CD14-positive monocyte (primary cell): ENCODE measurements at regions not wholly inside any gene's neighbourhood (a gene's known extent, or its start where the extent isn't known, plus 50 kb on each side); places are given as distances from the start of the nearest gene placed in this dataset.

Experiments
- DNase-seq, 3 donors: peaks; one replicate each; pipeline ENCODE4 v3.0.0-alpha.2; 2011 to 2022
- H2AFZ ChIP-seq: 2 replicates; pipeline ENCODE4 v1.6.0; 2012; ENCODE audit warnings: mild to moderate bottlenecking, low read depth, low read length, inconsistent platforms; ENCODE audit not compliant: insufficient read depth, poor library complexity, severe bottlenecking
- H3K27ac ChIP-seq, 2 donors: 1 replicate in 1 of 2; 2 replicates in 1 of 2; pipeline ENCODE4 v1.5.1; 2012 to 2013; ENCODE audit warnings: low read length in 2 of 2, control low read depth in 1 of 2, inconsistent platforms in 1 of 2, low read depth in 1 of 2, mild to moderate bottlenecking in 1 of 2
- H3K27me3 ChIP-seq, 2 donors: one replicate each; pipeline versions ENCODE4 v1.6.0 to v1.6.1; 2011 to 2013; ENCODE audit warnings: low read length in 2 of 2; ENCODE audit not compliant: control insufficient read depth in 2 of 2, insufficient read depth in 2 of 2
- H3K36me3 ChIP-seq, 2 donors: replicated peaks in 1 of 2; 1 replicate in 1 of 2; 2 replicates in 1 of 2; pipeline versions ENCODE4 v1.5.1 to v1.6.1; 2012 to 2013; ENCODE audit warnings: low read length in 2 of 2, control low read depth in 1 of 2, inconsistent platforms in 1 of 2, mild to moderate bottlenecking in 1 of 2; ENCODE audit not compliant: insufficient read depth in 2 of 2, control insufficient read depth in 1 of 2
- H3K4me1 ChIP-seq, 2 donors: 1 replicate in 1 of 2; 2 replicates in 1 of 2; pipeline versions ENCODE4 v1.5.1 to v1.6.1; 2012 to 2013; ENCODE audit warnings: low read length in 2 of 2, control low read depth in 1 of 2, inconsistent platforms in 1 of 2, mild to moderate bottlenecking in 1 of 2, moderate library complexity in 1 of 2; ENCODE audit not compliant: insufficient read depth in 2 of 2, control insufficient read depth in 1 of 2
- H3K4me2 ChIP-seq: replicated peaks from 2 replicates; pipeline ENCODE3; 2012; ENCODE audit warnings: low read length, moderate library complexity, mild to moderate bottlenecking; ENCODE audit not compliant: poor library complexity, severe bottlenecking; ENCODE audit errors: extremely low read depth
- H3K4me3 ChIP-seq, 3 experiments: fragments of 200-600 bp in 1 of 3; sonication (generic) in 1 of 3; replicated peaks in 1 of 3; 1 replicate in 2 of 3; 2 replicates in 1 of 3; pipeline ENCODE4 v1.5.1; 2011 to 2013; ENCODE audit warnings: low read length in 3 of 3, mild to moderate bottlenecking in 3 of 3, control low read depth in 2 of 3, low read depth in 2 of 3, inconsistent platforms in 1 of 3, moderate library complexity in 1 of 3
- H3K79me2 ChIP-seq: 2 replicates; pipeline ENCODE4 v1.6.0; 2012; ENCODE audit warnings: mild to moderate bottlenecking, control low read depth, inconsistent platforms, low read length, moderate library complexity; ENCODE audit not compliant: insufficient read depth
- H3K9ac ChIP-seq: 2 replicates; pipeline ENCODE4 v1.6.0; 2017; ENCODE audit warnings: low read length, mild to moderate bottlenecking; ENCODE audit not compliant: insufficient read depth, poor library complexity, severe bottlenecking
- H3K9me3 ChIP-seq, 2 donors: replicated peaks in 1 of 2; 1 replicate in 1 of 2; 2 replicates in 1 of 2; pipeline versions ENCODE4 v1.5.1 to v1.6.1; 2012 to 2013; ENCODE audit warnings: low read length in 2 of 2, control low read depth in 1 of 2; ENCODE audit not compliant: control insufficient read depth in 1 of 2, insufficient read depth in 1 of 2
- H4K20me1 ChIP-seq: 2 replicates; pipeline ENCODE4 v1.6.0; 2012; ENCODE audit warnings: mild to moderate bottlenecking, low read length, control low read depth, moderate library complexity; ENCODE audit not compliant: insufficient read depth
- H3K27ac Mint-ChIP-seq, 7 donors: one replicate each; pipeline ENCODE4 v1.8.0; 2020; ENCODE audit warnings: mild to moderate bottlenecking in 7 of 7, mixed read lengths in 7 of 7, moderate library complexity in 6 of 7, inconsistent platforms in 2 of 7
- H3K27me3 Mint-ChIP-seq, 3 donors: one replicate each; pipeline ENCODE4 v1.8.0; 2021 to 2022; ENCODE audit warnings: low read depth in 3 of 3, mild to moderate bottlenecking in 3 of 3, mixed read lengths in 3 of 3, moderate library complexity in 3 of 3, inconsistent platforms in 1 of 3
- H3K36me3 Mint-ChIP-seq, 2 donors: one replicate each; pipeline ENCODE4 v1.8.0; 2020; ENCODE audit warnings: mixed read lengths in 2 of 2, inconsistent platforms in 1 of 2, mild to moderate bottlenecking in 1 of 2
- H3K4me1 Mint-ChIP-seq: one replicate; pipeline ENCODE4 v1.8.0; 2020; ENCODE audit warnings: mild to moderate bottlenecking, mixed read lengths
- H3K4me3 Mint-ChIP-seq, 2 donors: one replicate each; pipeline ENCODE4 v1.8.0; 2020; ENCODE audit warnings: mild to moderate bottlenecking in 2 of 2, mixed read lengths in 2 of 2, moderate library complexity in 1 of 2
- H3K9me3 Mint-ChIP-seq, 7 donors: one replicate each; pipeline ENCODE4 v1.8.0; 2020 to 2022; ENCODE audit warnings: mixed read lengths in 7 of 7, mild to moderate bottlenecking in 6 of 7, moderate library complexity in 6 of 7, inconsistent platforms in 2 of 7
- CTCF ChIP-seq: fragments of 200-600 bp; IDR thresholded peaks from one replicate; pipeline ENCODE4 v1.8.0; 2022; ENCODE audit warnings: antibody characterized with exemption, mild to moderate bottlenecking
- WGBS: methylation state at CpG from one replicate; pipeline ENCODE4 v1.1.5; 2013; ENCODE audit warnings: missing lambda C conversion rate; ENCODE audit not compliant: insufficient coverage; 5-methylcytosine and 5-hydroxymethylcytosine counted together
- intact Hi-C, 2 donors: fragments of 100-400 bp; cut with micrococcal nuclease; formaldehyde crosslinking; loops; one replicate each; pipeline versions ENCODE4 v1.15.0 to v1.15.1; 2023

- H3K4me1 Mint-ChIP-seq = no peaks in the 10 kb centered on the region
- Histone ChIP-seq H3K4me2 (no peak overlapping the region), H3K79me2 (no peaks in the 10 kb centered on the region), H3K4me1 (no peaks in the 10 kb centered on the region), H3K9me3 (no peaks in the 10 kb centered on the region), H3K36me3 (no peaks in the 10 kb centered on the region), H3K27me3 (no peaks in the 10 kb centered on the region), H2AFZ (no peak overlapping the region), H4K20me1 (no peaks in the 10 kb centered on the region), H3K27ac (no peak overlapping the region), H3K4me3 (no peak overlapping the region), H3K9ac (no peak overlapping the region)
- H3K27me3 Mint-ChIP-seq = no peaks in the 10 kb centered on the region
- no CpG with 5 or more reads among the region's 3 CpGs for WGBS
- no peak for DNase-seq
- H3K4me3 Mint-ChIP-seq = no peak overlapping the region
- no peak overlapping the region for H3K27ac Mint-ChIP-seq
- peaks cover 0 to 3% (median 0%) of the 10 kb centered on the region in 7 donors for H3K9me3 Mint-ChIP-seq
- intact Hi-C loops = no loop called here
- no peaks in the 10 kb centered on the region for H3K36me3 Mint-ChIP-seq
- no peak for TF ChIP-seq CTCF
Observed at GRCh38 chr6:141307309-141307998, 825.3 kb upstream of the GJE1 start.

GRCh38 chr6:141303907-141304306 lies 828.8 kb upstream of the GJE1 start:
- Histone ChIP-seq H3K27me3 (no peaks in the 10 kb centered on the region), H3K27ac (no peak overlapping the region), H3K4me1 (no peaks in the 10 kb centered on the region), H3K4me3 (no peak overlapping the region), H3K79me2 (no peaks in the 10 kb centered on the region), H3K4me2 (no peak overlapping the region), H4K20me1 (no peaks in the 10 kb centered on the region), H3K9ac (no peak overlapping the region), H2AFZ (no peak overlapping the region), H3K36me3 (no peaks in the 10 kb centered on the region), H3K9me3 (no peaks in the 10 kb centered on the region)
- H3K4me3 Mint-ChIP-seq = no peak overlapping the region
- no peak for TF ChIP-seq CTCF
- WGBS = 100% methylated on average over 1 of the region's 6 CpGs
- H3K27ac Mint-ChIP-seq = no peak overlapping the region
- no peaks in the 10 kb centered on the region for H3K27me3 Mint-ChIP-seq
- H3K9me3 Mint-ChIP-seq = peaks cover 0 to 3% (median 0%) of the 10 kb centered on the region in 7 donors
- H3K36me3 Mint-ChIP-seq = no peaks in the 10 kb centered on the region
- H3K4me1 Mint-ChIP-seq = no peaks in the 10 kb centered on the region
- intact Hi-C loops = no loop called here
- DNase-seq = no peak
